Body of pancreas (tissue), 4 donors: ENCODE measurements at regions not wholly inside any gene's neighbourhood (a gene's known extent, or its start where the extent isn't known, plus 50 kb on each side); places are given as distances from the start of the nearest gene placed in this dataset.

Source experiments
- CTCF ChIP-seq, 7 experiments: fragments of 450-650 bp in 4 of 7; fragments of 200-600 bp in 3 of 7; sonication (generic) in 3 of 7; IDR thresholded peaks; one replicate each; pipeline ENCODE4 v1.5.1; 2016 to 2019; ENCODE audit warnings: antibody characterized with exemption in 7 of 7
- POLR2A ChIP-seq, 3 donors: fragments of 450-650 bp; IDR thresholded peaks; one replicate each; pipeline ENCODE4 v1.6.1; 2016; ENCODE audit warnings: antibody characterized with exemption in 3 of 3, mild to moderate bottlenecking in 2 of 3

GRCh38 chr3:83039422-83039821 lies 1278.0 kb upstream of the GBE1 start:
- TF ChIP-seq POLR2A (IDR thresholded peaks at IDR 0.05): no peak
- no peak for TF ChIP-seq CTCF (IDR thresholded peaks at IDR 0.05)
